Endodermal cell (in vitro differentiated cells): ENCODE measurements at regions not wholly inside any gene's neighbourhood (a gene's known extent, or its start where the extent isn't known, plus 50 kb on each side); places are given as distances from the start of the nearest gene placed in this dataset.

Experiments used
- DNase-seq: peaks from one replicate; pipeline ENCODE4 v3.0.0-alpha.2; 2017
- H3K27ac ChIP-seq: 2 replicates; pipeline ENCODE4 v1.5.1; 2013; ENCODE audit warnings: mild to moderate bottlenecking, low read depth, low read length, moderate library complexity
- H3K27me3 ChIP-seq: 2 replicates; pipeline ENCODE4 v1.6.1; 2013; ENCODE audit warnings: mild to moderate bottlenecking, low read length, moderate library complexity; ENCODE audit not compliant: insufficient read depth, control insufficient read depth, poor library complexity, severe bottlenecking
- H3K36me3 ChIP-seq: 2 replicates; pipeline ENCODE4 v1.7.0; 2013; ENCODE audit warnings: mild to moderate bottlenecking, low read length, moderate library complexity; ENCODE audit not compliant: control insufficient read depth, insufficient read depth
- H3K4me1 ChIP-seq: one replicate; pipeline ENCODE4 v1.7.0; 2013; ENCODE audit warnings: low read length; ENCODE audit not compliant: control insufficient read depth, insufficient read depth
- H3K4me3 ChIP-seq: 2 replicates; pipeline ENCODE4 v1.5.1; 2013; ENCODE audit warnings: mild to moderate bottlenecking, low read length, moderate library complexity
- H3K9ac ChIP-seq: 2 replicates; pipeline ENCODE4 v1.6.1; 2013; ENCODE audit warnings: mild to moderate bottlenecking, low read length, moderate library complexity; ENCODE audit not compliant: poor library complexity, severe bottlenecking; ENCODE audit errors: extremely low read depth
- H3K9me3 ChIP-seq: 2 replicates; pipeline ENCODE4 v1.6.1; 2013; ENCODE audit warnings: mild to moderate bottlenecking, low read length, moderate library complexity; ENCODE audit not compliant: control insufficient read depth
- H3K27ac Mint-ChIP-seq: 2 replicates; pipeline ENCODE4 v1.8.0; 2020; ENCODE audit warnings: mixed read lengths
- H3K27me3 Mint-ChIP-seq: 2 replicates; pipeline ENCODE4 v1.8.0; 2021; ENCODE audit warnings: mild to moderate bottlenecking, mixed read lengths; ENCODE audit not compliant: insufficient read depth
- H3K36me3 Mint-ChIP-seq: 2 replicates; pipeline ENCODE4 v1.8.0; 2020; ENCODE audit warnings: low read depth, mixed read lengths
- H3K4me1 Mint-ChIP-seq: 2 replicates; pipeline ENCODE4 v1.8.0; 2020; ENCODE audit warnings: mixed read lengths
- H3K4me3 Mint-ChIP-seq: 2 replicates; pipeline ENCODE4 v1.8.0; 2020; ENCODE audit warnings: mild to moderate bottlenecking, moderate library complexity, mixed read lengths
- H3K9me3 Mint-ChIP-seq: 2 replicates; pipeline ENCODE4 v1.8.0; 2020; ENCODE audit warnings: mild to moderate bottlenecking, mixed read lengths
- CTCF ChIP-seq: fragments of 200-600 bp; sonication (generic); conservative IDR thresholded peaks from 2 replicates; pipeline ENCODE4 v1.5.0; 2021; ENCODE audit warnings: antibody characterized with exemption, mild to moderate bottlenecking
- WGBS, 2 experiments: methylation state at CpG; one replicate each; pipeline versions ENCODE4 v1.1.5 to v1.1.7; 2013; ENCODE audit warnings: missing lambda C conversion rate in 2 of 2, mixed read lengths in 1 of 2; ENCODE audit not compliant: insufficient coverage in 1 of 2, insufficient read length in 1 of 2; 5-methylcytosine and 5-hydroxymethylcytosine counted together

GRCh38 chr20:52616629-52617028 is 355.5 kb upstream of the TSHZ2 start:
- Histone ChIP-seq H3K9ac (no peak overlapping the region), H3K27me3 (peaks cover 11% of the 10 kb centered on the region), H3K36me3 (no peaks in the 10 kb centered on the region), H3K27ac (no peak overlapping the region), H3K4me3 (no peak overlapping the region), H3K4me1 (no peaks in the 10 kb centered on the region), H3K9me3 (no peaks in the 10 kb centered on the region)
- Mint-ChIP-seq H3K4me3 (no peak overlapping the region), H3K27ac (no peak overlapping the region), H3K4me1 (peaks cover 6% of the 10 kb centered on the region), H3K27me3 (no peaks in the 10 kb centered on the region), H3K36me3 (no peaks in the 10 kb centered on the region), H3K9me3 (no peaks in the 10 kb centered on the region)
- no peak for DNase-seq
- TF ChIP-seq CTCF, result no peak
- WGBS, 2 experiments, result 52 to 79% methylated on average over 2 to 3 of the region's 3 CpGs

GRCh38 chr20:52614051-52614863 is 357.9 kb upstream of the TSHZ2 start:
- H3K4me3 ChIP-seq, result no peak overlapping the region
- Mint-ChIP-seq H3K36me3 (no peaks in the 10 kb centered on the region), H3K27ac (no peak overlapping the region), H3K4me1 (no peaks in the 10 kb centered on the region), H3K27me3 (peaks cover 2% of the 10 kb centered on the region), H3K4me3 (no peak overlapping the region), H3K9me3 (no peaks in the 10 kb centered on the region)
- no peak overlapping the region for H3K27ac ChIP-seq
- no peaks in the 10 kb centered on the region for H3K9me3 ChIP-seq
- 94 to 100% methylated on average over 2 of the region's 3 CpGs for WGBS, 2 experiments
- no peaks in the 10 kb centered on the region for H3K4me1 ChIP-seq
- no peak overlapping the region for H3K9ac ChIP-seq
- no peak for TF ChIP-seq CTCF
- H3K36me3 ChIP-seq, result no peaks in the 10 kb centered on the region
- no peak for DNase-seq
- peaks cover 18% of the 10 kb centered on the region for H3K27me3 ChIP-seq

- no peak for TF ChIP-seq CTCF
- H3K36me3 Mint-ChIP-seq, result no peaks in the 10 kb centered on the region
- no peak overlapping the region for H3K4me3 ChIP-seq
- H3K9me3 ChIP-seq, result no peaks in the 10 kb centered on the region
- no peaks in the 10 kb centered on the region for H3K4me1 Mint-ChIP-seq
- no peaks in the 10 kb centered on the region for H3K4me1 ChIP-seq
- H3K4me3 Mint-ChIP-seq, result no peak overlapping the region
- DNase-seq, result no peak
- no peaks in the 10 kb centered on the region for H3K36me3 ChIP-seq
- H3K27me3 ChIP-seq, result peaks cover 18% of the 10 kb centered on the region
- peaks cover 5% of the 10 kb centered on the region for H3K27me3 Mint-ChIP-seq
- H3K9me3 Mint-ChIP-seq, result no peaks in the 10 kb centered on the region
- H3K27ac Mint-ChIP-seq, result no peak overlapping the region
- H3K27ac ChIP-seq, result no peak overlapping the region
- H3K9ac ChIP-seq, result no peak overlapping the region
- WGBS, 2 experiments, result 100% methylated on average over 5 of the region's 5 CpGs; no CpG with 5 or more reads in 1 of the 2 experiments
These were observed 360.0 kb upstream of the TSHZ2 start for GRCh38 chr20:52612046-52612632.
